Stimulated activated CD4-positive, alpha-beta T cell treated with anti-CD3 and anti-CD28 coated beads, Interleukin-12 subunit alpha, Interleukin-12 subunit beta, amount 100 ng/mL, for 24 hours (primary cell): ENCODE measurements at regions not wholly inside any gene's neighbourhood (a gene's known extent, or its start where the extent isn't known, plus 50 kb on each side); places are given as distances from the start of the nearest gene placed in this dataset.

Source experiments
- DNase-seq, 2 experiments: peaks; one replicate each; pipeline ENCODE4 v3.0.0-alpha.2; 2020; ENCODE audit warnings: low read depth in 2 of 2

DNA sequence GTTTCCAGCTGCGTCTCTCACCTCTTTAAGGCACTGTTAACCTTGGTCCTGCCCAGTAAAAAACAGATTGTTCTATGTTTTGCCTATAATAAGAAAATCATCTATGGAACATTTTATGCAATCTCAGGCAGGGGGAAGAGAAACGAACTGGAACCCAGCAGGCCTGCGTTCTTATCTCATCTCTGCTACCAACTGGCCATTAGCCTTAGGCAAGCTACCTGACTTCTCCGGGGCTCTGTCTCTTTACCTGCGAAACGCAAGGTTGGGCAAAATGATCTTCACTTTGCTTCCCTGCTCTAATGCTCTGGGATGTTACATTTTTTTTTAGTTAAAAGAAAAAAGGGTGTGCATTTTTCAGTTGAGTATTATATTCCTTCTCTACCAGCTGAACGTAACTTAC, 70.5 kb upstream of the WIPF1 start:
- no peak for DNase-seq

- no peak for DNase-seq
Measured at GRCh38 chr2:174667250-174667860, 69.8 kb upstream of the WIPF1 start.

DNA sequence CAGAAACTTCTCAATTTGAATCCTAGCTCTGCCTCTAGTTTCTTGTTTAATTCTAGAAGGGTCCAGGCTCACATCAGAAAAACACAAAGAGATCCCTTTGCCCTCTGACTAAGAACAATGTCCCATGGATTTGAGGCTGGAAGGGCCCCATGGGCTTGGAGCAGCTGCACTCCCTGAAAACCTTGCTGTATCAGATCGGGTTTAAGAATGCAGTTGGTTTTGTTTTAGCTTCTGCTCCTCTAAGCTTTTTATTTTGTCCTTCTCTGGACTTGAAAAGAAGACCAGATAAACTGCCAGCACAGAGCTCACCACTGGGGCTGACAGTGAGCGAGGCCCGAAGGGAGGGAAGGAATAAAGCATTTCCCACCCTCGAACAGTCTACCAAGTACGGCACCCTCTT, 69.2 kb upstream of the WIPF1 start:
- DNase-seq: no peak

- no peak for DNase-seq
Measured at GRCh38 chr2:174666312-174666711, 68.7 kb upstream of the WIPF1 start.

- DNase-seq: no peak
Measured at GRCh38 chr2:174664084-174664759, 66.6 kb upstream of the WIPF1 start.

DNA sequence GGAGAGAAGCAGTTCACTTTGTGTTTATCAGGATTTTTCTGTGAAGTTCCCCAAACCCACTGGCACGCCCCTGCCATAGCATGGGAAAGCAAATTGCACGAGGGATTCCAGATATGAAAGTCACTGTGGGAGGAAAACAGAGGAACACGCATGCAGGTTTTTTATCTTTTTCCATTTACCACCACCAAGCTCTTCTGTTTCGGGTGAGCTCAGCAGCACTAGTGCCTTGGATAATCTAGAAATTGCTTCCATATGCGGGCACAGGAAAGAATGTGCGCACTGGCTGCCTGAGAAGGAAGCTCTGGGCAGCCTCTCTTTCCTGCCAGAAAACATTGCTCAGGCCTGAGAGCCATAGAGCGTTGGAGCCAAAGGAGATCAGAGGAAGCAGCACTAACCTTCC, 65.9 kb upstream of the WIPF1 start:
- no peak for DNase-seq

DNA sequence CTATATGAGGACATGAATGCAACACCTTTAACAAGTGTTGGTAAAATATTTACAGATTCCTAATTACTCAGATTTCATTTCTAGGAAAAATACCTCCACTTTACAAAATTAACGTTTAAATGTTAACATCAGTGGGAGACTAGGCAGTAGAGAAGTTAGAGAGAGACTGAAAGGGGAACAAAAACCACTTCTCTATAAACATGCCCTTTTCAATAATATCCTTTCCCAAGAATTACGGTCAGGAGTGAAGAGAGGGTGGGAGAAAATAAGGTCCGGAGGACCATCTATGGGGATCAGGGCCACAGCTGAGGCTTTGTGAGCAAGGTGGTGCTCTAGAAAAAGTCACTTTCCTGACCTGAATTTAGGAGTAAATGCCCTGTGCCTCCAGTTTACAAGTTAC, 65.3 kb upstream of the WIPF1 start:
- no peak for DNase-seq

- no peak for DNase-seq
Measured at GRCh38 chr2:174662459-174662858, 64.9 kb upstream of the WIPF1 start.

- no peak for DNase-seq
Measured at GRCh38 chr2:174660984-174661675, 63.5 kb upstream of the WIPF1 start.

GRCh38 chr2:174659069-174659900, 61.7 kb upstream of the WIPF1 start:
- no peak for DNase-seq

- no peak for DNase-seq
Measured at GRCh38 chr2:174656676-174657176, 59.1 kb upstream of the WIPF1 start.

- no peak for DNase-seq
Measured at GRCh38 chr2:174656035-174656434, 58.4 kb upstream of the WIPF1 start.

DNA sequence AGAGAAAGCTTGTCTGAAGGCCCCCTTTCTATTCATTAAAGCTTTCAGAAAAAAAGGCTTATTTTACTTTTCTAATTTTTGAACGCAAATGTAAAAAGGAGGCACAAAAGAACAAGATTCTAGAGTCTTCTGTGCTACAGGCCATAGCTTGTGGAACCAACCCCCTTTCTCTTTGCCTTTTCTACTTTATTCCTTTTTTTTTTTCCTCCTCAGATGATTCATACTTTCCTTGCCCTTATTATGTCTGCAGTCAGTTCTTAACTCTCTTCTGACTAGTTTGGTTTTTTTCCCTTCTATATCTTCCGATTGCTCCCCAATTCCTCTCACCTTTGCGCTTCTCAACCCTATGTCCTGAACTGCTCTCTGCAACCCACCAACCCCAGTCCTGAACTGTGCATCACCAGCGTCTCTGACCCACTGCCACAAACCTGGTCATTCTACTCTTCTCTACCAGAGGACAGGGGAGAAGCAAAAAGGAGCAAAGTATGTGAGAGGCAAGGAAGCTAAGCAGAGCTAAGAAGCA, 56.9 kb upstream of the WIPF1 start:
- DNase-seq: no peak

- DNase-seq: no peak
Measured at GRCh38 chr2:174648896-174649295, 51.3 kb upstream of the WIPF1 start.
